Keratinocyte (primary cell): ENCODE measurements at regions not wholly inside any gene's neighbourhood (a gene's known extent, or its start where the extent isn't known, plus 50 kb on each side); places are given as distances from the start of the nearest gene placed in this dataset.

Source experiments
- DNase-seq: peaks from one replicate; pipeline ENCODE4 v3.0.0-alpha.2; 2011; ENCODE audit warnings: low read depth, missing footprints, low spot score
- FAIRE-seq: peaks from 2 replicates; lab custom pipeline; 2011; peaks lifted over from hg19 to GRCh38; lab: Jason Lieb, UNC
- H2AFZ ChIP-seq: 2 replicates; pipeline ENCODE4 v1.6.0; 2012; ENCODE audit warnings: low read length, control low read depth, inconsistent platforms; ENCODE audit not compliant: control insufficient read depth
- H3K27ac ChIP-seq: 2 replicates; pipeline ENCODE4 v1.5.1; 2011; ENCODE audit warnings: low read length; ENCODE audit not compliant: control insufficient read depth, insufficient read depth
- H3K27me3 ChIP-seq: 3 replicates; pipeline ENCODE4 v1.6.0; 2011; ENCODE audit warnings: low read length; ENCODE audit not compliant: control insufficient read depth, insufficient read depth; ENCODE audit errors: extremely low read depth
- H3K36me3 ChIP-seq, 2 experiments: 2 replicates in 1 of 2; 3 replicates in 1 of 2; pipeline ENCODE4 v1.5.1; 2011; ENCODE audit warnings: low read length in 2 of 2, mild to moderate bottlenecking in 1 of 2; ENCODE audit not compliant: control insufficient read depth in 2 of 2, insufficient read depth in 2 of 2; ENCODE audit errors: extremely low read depth in 1 of 2
- H3K4me1 ChIP-seq: 3 replicates; pipeline ENCODE4 v1.5.1; 2011; ENCODE audit warnings: low read length; ENCODE audit not compliant: control insufficient read depth, insufficient read depth; ENCODE audit errors: extremely low read depth
- H3K4me2 ChIP-seq: 3 replicates; pipeline ENCODE4 v1.6.0; 2011; ENCODE audit warnings: low read depth, low read length; ENCODE audit not compliant: control insufficient read depth, insufficient read depth; ENCODE audit errors: extremely low read depth
- H3K4me3 ChIP-seq, 3 experiments: fragments of 200-600 bp in 1 of 3; sonication (generic) in 1 of 3; 2 replicates in 2 of 3; 3 replicates in 1 of 3; pipeline ENCODE4 v1.5.1; 2011 to 2016; ENCODE audit warnings: low read length in 3 of 3, mild to moderate bottlenecking in 3 of 3, control low read depth in 2 of 3, inconsistent platforms in 1 of 3, low read depth in 1 of 3, mixed read lengths in 1 of 3, mixed run types in 1 of 3, moderate library complexity in 1 of 3; ENCODE audit not compliant: control insufficient read depth in 2 of 3, insufficient read depth in 2 of 3; ENCODE audit errors: extremely low read depth in 1 of 3
- H3K79me2 ChIP-seq: 2 replicates; pipeline ENCODE4 v1.6.0; 2012; ENCODE audit warnings: low read length; ENCODE audit not compliant: control insufficient read depth, insufficient read depth
- H3K9ac ChIP-seq: 3 replicates; pipeline ENCODE4 v1.6.0; 2011; ENCODE audit warnings: low read length; ENCODE audit not compliant: control insufficient read depth, insufficient read depth; ENCODE audit errors: extremely low read depth
- H3K9me1 ChIP-seq: 3 replicates; pipeline ENCODE4 v1.6.0; 2011; ENCODE audit warnings: low read length; ENCODE audit not compliant: control insufficient read depth, insufficient read depth; ENCODE audit errors: extremely low read depth
- H3K9me3 ChIP-seq: 2 replicates; pipeline ENCODE4 v1.5.1; 2012; ENCODE audit warnings: low read depth, low read length; ENCODE audit not compliant: control insufficient read depth
- H4K20me1 ChIP-seq: 3 replicates; pipeline ENCODE4 v1.6.0; 2011; ENCODE audit warnings: low read length; ENCODE audit not compliant: control insufficient read depth, insufficient read depth; ENCODE audit errors: extremely low read depth
- EZH2 ChIP-seq: IDR thresholded peaks from one replicate; pipeline ENCODE4 v1.6.1; 2012; ENCODE audit warnings: inconsistent platforms, mild to moderate bottlenecking, low read length, moderate library complexity
- dilution Hi-C: fragments of 300-500 bp; cut with MboI; formaldehyde crosslinking; loops from one replicate; pipeline ENCODE4 v1.7.0; 2020; ENCODE audit warnings: low sequenced_read_pairs; ENCODE audit not compliant: extremely low pct_ligation_motif_present
- TF ChIP-seq, protein P1 (sequence below), 3 experiments: IDR thresholded peaks in 1 of 3; conservative IDR thresholded peaks in 1 of 3; optimal IDR thresholded peaks in 1 of 3; 2 replicates in 2 of 3; 3 replicates in 1 of 3; pipeline versions ENCODE3 to v1.5.1; 2011; ENCODE audit warnings: low read length in 3 of 3, mild to moderate bottlenecking in 3 of 3, moderate library complexity in 2 of 3, control low read depth in 1 of 3, inconsistent platforms in 1 of 3; ENCODE audit not compliant: insufficient read depth in 2 of 3; ENCODE audit errors: extremely low read depth in 1 of 3

GRCh38 chr16:87240211-87241136 lies 76.7 kb downstream of the C16orf95 start:
- DNase-seq (peak; percentile 69), FAIRE-seq (peak; percentile 75)
- no peak for TF ChIP-seq EZH2
- TF ChIP-seq, protein P1, sequence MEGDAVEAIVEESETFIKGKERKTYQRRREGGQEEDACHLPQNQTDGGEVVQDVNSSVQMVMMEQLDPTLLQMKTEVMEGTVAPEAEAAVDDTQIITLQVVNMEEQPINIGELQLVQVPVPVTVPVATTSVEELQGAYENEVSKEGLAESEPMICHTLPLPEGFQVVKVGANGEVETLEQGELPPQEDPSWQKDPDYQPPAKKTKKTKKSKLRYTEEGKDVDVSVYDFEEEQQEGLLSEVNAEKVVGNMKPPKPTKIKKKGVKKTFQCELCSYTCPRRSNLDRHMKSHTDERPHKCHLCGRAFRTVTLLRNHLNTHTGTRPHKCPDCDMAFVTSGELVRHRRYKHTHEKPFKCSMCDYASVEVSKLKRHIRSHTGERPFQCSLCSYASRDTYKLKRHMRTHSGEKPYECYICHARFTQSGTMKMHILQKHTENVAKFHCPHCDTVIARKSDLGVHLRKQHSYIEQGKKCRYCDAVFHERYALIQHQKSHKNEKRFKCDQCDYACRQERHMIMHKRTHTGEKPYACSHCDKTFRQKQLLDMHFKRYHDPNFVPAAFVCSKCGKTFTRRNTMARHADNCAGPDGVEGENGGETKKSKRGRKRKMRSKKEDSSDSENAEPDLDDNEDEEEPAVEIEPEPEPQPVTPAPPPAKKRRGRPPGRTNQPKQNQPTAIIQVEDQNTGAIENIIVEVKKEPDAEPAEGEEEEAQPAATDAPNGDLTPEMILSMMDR (optimal IDR thresholded peaks at IDR 0.05 in 1 of 3, IDR thresholded peaks at IDR 0.05 in 1 of 3, conservative IDR thresholded peaks at IDR 0.05 in 1 of 3; ENCODE audit: extremely low read depth in 1 of 3, insufficient read depth in 2 of 3, low read length in 3 of 3): no peak
- peak overlapping the region; percentile 45 for H2AFZ ChIP-seq
- no peaks in the 10 kb centered on the region for H3K36me3 ChIP-seq
- dilution Hi-C loops: no loop called here
- no peaks in the 10 kb centered on the region for H3K79me2 ChIP-seq
- peak overlapping the region; percentile 76 for H3K4me2 ChIP-seq
- peaks cover 28% of the 10 kb centered on the region for H3K4me1 ChIP-seq
- H3K9ac ChIP-seq: peak overlapping the region; percentile 39
- no peaks in the 10 kb centered on the region for H3K9me1 ChIP-seq
- no peaks in the 10 kb centered on the region for H3K9me3 ChIP-seq
- no peaks in the 10 kb centered on the region for H4K20me1 ChIP-seq
- H3K27ac ChIP-seq: peak overlapping the region; percentile 55
- H3K27me3 ChIP-seq: no peaks in the 10 kb centered on the region
- peak overlapping the region in 2 of 3 experiments; percentile 31 to 33 for H3K4me3 ChIP-seq

GRCh38 chr16:87241137-87241771 lies 75.9 kb downstream of the C16orf95 start:
- dilution Hi-C loops: no loop called here
- no peaks in the 10 kb centered on the region for H3K79me2 ChIP-seq
- no peaks in the 10 kb centered on the region for H3K27me3 ChIP-seq
- peak overlapping the region; percentile 39 for H3K9ac ChIP-seq
- DNase-seq (no peak), FAIRE-seq (no peak)
- peaks cover 28% of the 10 kb centered on the region for H3K4me1 ChIP-seq
- H2AFZ ChIP-seq: no peak overlapping the region
- peak overlapping the region; percentile 76 for H3K4me2 ChIP-seq
- no peaks in the 10 kb centered on the region for H4K20me1 ChIP-seq
- H3K9me3 ChIP-seq: no peaks in the 10 kb centered on the region
- H3K27ac ChIP-seq: peak overlapping the region; percentile 55
- H3K4me3 ChIP-seq: peak overlapping the region in 2 of 3 experiments; percentile 22 to 31
- no peaks in the 10 kb centered on the region for H3K9me1 ChIP-seq
- H3K36me3 ChIP-seq: no peaks in the 10 kb centered on the region
- TF ChIP-seq, protein P1 (optimal IDR thresholded peaks at IDR 0.05 in 1 of 3, IDR thresholded peaks at IDR 0.05 in 1 of 3, conservative IDR thresholded peaks at IDR 0.05 in 1 of 3; ENCODE audit: extremely low read depth in 1 of 3, insufficient read depth in 2 of 3, low read length in 3 of 3): no peak
- TF ChIP-seq EZH2: no peak
